Loucy (cell line): ENCODE measurements at regions not wholly inside any gene's neighbourhood (a gene's known extent, or its start where the extent isn't known, plus 50 kb on each side); places are given as distances from the start of the nearest gene placed in this dataset.

Experiments
- H2AFZ ChIP-seq: fragments of 200-600 bp; sonication (generic); 2 replicates; pipeline ENCODE4 v1.6.0; 2016; ENCODE audit warnings: antibody characterized with exemption, mild to moderate bottlenecking, low read length, moderate library complexity
- H3F3A ChIP-seq: fragments of 200-600 bp; 2 replicates; pipeline ENCODE4 v1.6.0; 2016; ENCODE audit warnings: antibody characterized with exemption, low read depth, mild to moderate bottlenecking
- H3K27me3 ChIP-seq: fragments of 200-600 bp; sonication (generic); 2 replicates; pipeline ENCODE4 v1.6.1; 2014; ENCODE audit warnings: low read length, mild to moderate bottlenecking; ENCODE audit not compliant: insufficient read depth, poor library complexity, severe bottlenecking
- H3K36me3 ChIP-seq: fragments of 200-600 bp; sonication (generic); 2 replicates; pipeline ENCODE4 v1.6.1; 2016; ENCODE audit warnings: low read length; ENCODE audit not compliant: insufficient read depth
- H3K4me1 ChIP-seq: fragments of 200-600 bp; sonication (generic); 2 replicates; pipeline ENCODE4 v1.5.1; 2014; ENCODE audit warnings: low read length, mild to moderate bottlenecking; ENCODE audit not compliant: insufficient read depth, poor library complexity, severe bottlenecking
- H3K4me2 ChIP-seq: fragments of 200-600 bp; sonication (generic); 2 replicates; pipeline ENCODE4 v1.6.0; 2014; ENCODE audit warnings: antibody characterized with exemption, low read length, low read depth, mild to moderate bottlenecking; ENCODE audit not compliant: poor library complexity, severe bottlenecking
- H3K4me3 ChIP-seq: fragments of 200-600 bp; sonication (generic); 2 replicates; pipeline ENCODE4 v1.5.1; 2014; ENCODE audit warnings: low read length, mild to moderate bottlenecking, mixed read lengths; ENCODE audit not compliant: poor library complexity, severe bottlenecking
- H3K79me2 ChIP-seq: fragments of 200-600 bp; sonication (generic); 2 replicates; pipeline ENCODE4 v1.6.1; 2014; ENCODE audit warnings: low read length; ENCODE audit not compliant: insufficient read depth
- H3K9ac ChIP-seq: fragments of 200-600 bp; sonication (generic); 2 replicates; pipeline ENCODE4 v1.6.0; 2014; ENCODE audit warnings: mild to moderate bottlenecking, low read depth, low read length, moderate library complexity; ENCODE audit not compliant: poor library complexity, severe bottlenecking
- H3K9me2 ChIP-seq: fragments of 200-600 bp; sonication (generic); replicated peaks from 2 replicates; pipeline ENCODE4 v1.6.1; 2016; ENCODE audit warnings: low read depth, low read length, mixed read lengths
- H3K9me3 ChIP-seq: fragments of 200-600 bp; sonication (generic); 2 replicates; pipeline ENCODE4 v1.6.1; 2014; ENCODE audit warnings: mild to moderate bottlenecking, antibody characterized with exemption, low read length, low read depth; ENCODE audit not compliant: insufficient read depth
- H4K20me1 ChIP-seq: fragments of 200-600 bp; sonication (generic); 2 replicates; pipeline ENCODE4 v1.6.0; 2014; ENCODE audit warnings: antibody characterized with exemption, low read length, mild to moderate bottlenecking; ENCODE audit not compliant: insufficient read depth, poor library complexity, severe bottlenecking
- CTCF ChIP-seq: fragments of 200-600 bp; sonication (generic); conservative IDR thresholded peaks from 2 replicates; pipeline ENCODE4 v1.5.1; 2014; ENCODE audit warnings: mild to moderate bottlenecking, antibody characterized with exemption, low read length
- EZH2phosphoT487 ChIP-seq: fragments of 200-600 bp; IDR thresholded peaks from 2 replicates; pipeline ENCODE4 v1.6.1; 2018; ENCODE audit warnings: antibody characterized with exemption, mild to moderate bottlenecking, moderate library complexity, borderline replicate concordance

GRCh38 chr10:131797626-131798025 lies 103.2 kb upstream of the PPP2R2D start:
- Histone ChIP-seq H3K4me3 (no peak overlapping the region), H3K9ac (no peak overlapping the region), H3K79me2 (no peaks in the 10 kb centered on the region), H3K36me3 (no peaks in the 10 kb centered on the region), H3K4me2 (no peak overlapping the region), H3F3A (no peaks in the 10 kb centered on the region), H3K4me1 (no peaks in the 10 kb centered on the region), H3K27me3 (no peaks in the 10 kb centered on the region), H2AFZ (no peak overlapping the region), H4K20me1 (no peaks in the 10 kb centered on the region), H3K9me2 (no peaks in the 10 kb centered on the region), H3K9me3 (peaks cover 26% of the 10 kb centered on the region; the same call in 1 of the 2 replicates)
- TF ChIP-seq EZH2phosphoT487 (no peak), CTCF (no peak)

GRCh38 chr10:131799429-131799828 lies 101.4 kb upstream of the PPP2R2D start:
- Histone ChIP-seq H4K20me1 (no peaks in the 10 kb centered on the region), H2AFZ (no peak overlapping the region), H3K79me2 (no peaks in the 10 kb centered on the region), H3K27me3 (no peaks in the 10 kb centered on the region), H3F3A (no peaks in the 10 kb centered on the region), H3K9ac (no peak overlapping the region), H3K9me2 (no peaks in the 10 kb centered on the region), H3K36me3 (no peaks in the 10 kb centered on the region), H3K9me3 (peaks cover 26% of the 10 kb centered on the region; the same call in 1 of the 2 replicates), H3K4me3 (no peak overlapping the region), H3K4me1 (no peaks in the 10 kb centered on the region), H3K4me2 (no peak overlapping the region)
- TF ChIP-seq CTCF = no peak
- no peak for TF ChIP-seq EZH2phosphoT487

- Histone ChIP-seq H3K9me3 (peaks cover 16% of the 10 kb centered on the region; the same call in 1 of the 2 replicates), H3K4me3 (no peak overlapping the region), H3K27me3 (no peaks in the 10 kb centered on the region), H3K36me3 (no peaks in the 10 kb centered on the region), H3F3A (no peaks in the 10 kb centered on the region), H3K4me2 (no peak overlapping the region), H3K9ac (no peak overlapping the region), H4K20me1 (no peaks in the 10 kb centered on the region), H2AFZ (no peak overlapping the region), H3K79me2 (no peaks in the 10 kb centered on the region), H3K4me1 (no peaks in the 10 kb centered on the region), H3K9me2 (no peaks in the 10 kb centered on the region)
- no peak for TF ChIP-seq CTCF
- no peak for TF ChIP-seq EZH2phosphoT487
These were observed 98.5 kb upstream of the PPP2R2D start for GRCh38 chr10:131802156-131802915.
